ENCODE measurements at regions not wholly inside any gene's neighbourhood (a gene's known extent, or its start where the extent isn't known, plus 50 kb on each side); places are given as distances from the start of the nearest gene placed in this dataset.

DNA sequence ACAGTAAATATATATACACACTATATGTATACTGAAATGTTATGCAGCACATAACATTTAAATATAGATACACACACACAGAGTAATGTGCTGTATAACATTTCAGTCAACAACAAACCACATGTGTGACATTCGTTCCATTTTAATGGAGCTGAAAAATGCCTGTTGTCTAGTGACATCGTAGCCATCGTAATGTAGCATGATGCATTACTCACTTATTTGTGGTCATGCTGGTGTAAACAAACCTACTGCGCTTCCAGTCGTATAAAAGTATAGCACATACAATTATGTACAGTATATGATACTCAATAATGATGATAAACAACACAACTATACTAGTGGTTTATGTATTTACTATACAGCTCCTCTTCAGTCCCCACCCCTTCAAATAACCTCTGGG lies 119.0 kb upstream of the SLC38A4 start:
- H3K27me3 ChIP-seq (ENCODE audit: control insufficient read depth in 2 of 2, insufficient read depth in 2 of 2, low read length in 2 of 2), result no peaks in the 10 kb centered on the region
- H3K4me1 Mint-ChIP-seq, result peaks cover 5% of the 10 kb centered on the region
- no peak for DNase-seq
- no peaks in the 10 kb centered on the region for H3K27me3 Mint-ChIP-seq (ENCODE audit: low read depth in 3 of 3)
- no peaks in the 10 kb centered on the region for H3K4me1 ChIP-seq (ENCODE audit: control insufficient read depth in 1 of 2, insufficient read depth in 2 of 2, low read length in 2 of 2)
- no peaks in the 10 kb centered on the region for H4K20me1 ChIP-seq (ENCODE audit: insufficient read depth, low read length)
- no peaks in the 10 kb centered on the region for H3K9me3 Mint-ChIP-seq
- no peak overlapping the region for H3K9ac ChIP-seq (ENCODE audit: insufficient read depth, low read length, poor library complexity, severe bottlenecking)
- no peak overlapping the region for H2AFZ ChIP-seq (ENCODE audit: insufficient read depth, low read depth, low read length, poor library complexity, severe bottlenecking)
- H3K36me3 Mint-ChIP-seq, result no peaks in the 10 kb centered on the region
- no peak overlapping the region for H3K4me3 Mint-ChIP-seq
- no peaks in the 10 kb centered on the region for H3K9me3 ChIP-seq (replicated peaks in 1 of 2; ENCODE audit: control insufficient read depth in 1 of 2, insufficient read depth in 1 of 2, low read length in 2 of 2)
- TF ChIP-seq, protein P1, sequence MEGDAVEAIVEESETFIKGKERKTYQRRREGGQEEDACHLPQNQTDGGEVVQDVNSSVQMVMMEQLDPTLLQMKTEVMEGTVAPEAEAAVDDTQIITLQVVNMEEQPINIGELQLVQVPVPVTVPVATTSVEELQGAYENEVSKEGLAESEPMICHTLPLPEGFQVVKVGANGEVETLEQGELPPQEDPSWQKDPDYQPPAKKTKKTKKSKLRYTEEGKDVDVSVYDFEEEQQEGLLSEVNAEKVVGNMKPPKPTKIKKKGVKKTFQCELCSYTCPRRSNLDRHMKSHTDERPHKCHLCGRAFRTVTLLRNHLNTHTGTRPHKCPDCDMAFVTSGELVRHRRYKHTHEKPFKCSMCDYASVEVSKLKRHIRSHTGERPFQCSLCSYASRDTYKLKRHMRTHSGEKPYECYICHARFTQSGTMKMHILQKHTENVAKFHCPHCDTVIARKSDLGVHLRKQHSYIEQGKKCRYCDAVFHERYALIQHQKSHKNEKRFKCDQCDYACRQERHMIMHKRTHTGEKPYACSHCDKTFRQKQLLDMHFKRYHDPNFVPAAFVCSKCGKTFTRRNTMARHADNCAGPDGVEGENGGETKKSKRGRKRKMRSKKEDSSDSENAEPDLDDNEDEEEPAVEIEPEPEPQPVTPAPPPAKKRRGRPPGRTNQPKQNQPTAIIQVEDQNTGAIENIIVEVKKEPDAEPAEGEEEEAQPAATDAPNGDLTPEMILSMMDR (IDR thresholded peaks at IDR 0.05), result no peak
- no peak overlapping the region for H3K4me3 ChIP-seq (replicated peaks in 1 of 3; ENCODE audit: low read depth in 2 of 3, low read length in 3 of 3)
- H3K36me3 ChIP-seq (replicated peaks in 1 of 2; ENCODE audit: control insufficient read depth in 1 of 2, insufficient read depth in 2 of 2, low read length in 2 of 2), result no peaks in the 10 kb centered on the region
- no peak overlapping the region for H3K27ac ChIP-seq (ENCODE audit: low read depth in 1 of 2, low read length in 2 of 2)
- no CpG with 5 or more reads among the region's 5 CpGs for WGBS (ENCODE audit: insufficient coverage)
- intact Hi-C loops (cut with micrococcal nuclease), result no loop called here
- H3K27ac Mint-ChIP-seq, result no peak overlapping the region
- no peak overlapping the region for H3K4me2 ChIP-seq (replicated peaks; ENCODE audit: extremely low read depth, low read length, poor library complexity, severe bottlenecking)
- no peaks in the 10 kb centered on the region for H3K79me2 ChIP-seq (ENCODE audit: insufficient read depth, low read length)

DNA sequence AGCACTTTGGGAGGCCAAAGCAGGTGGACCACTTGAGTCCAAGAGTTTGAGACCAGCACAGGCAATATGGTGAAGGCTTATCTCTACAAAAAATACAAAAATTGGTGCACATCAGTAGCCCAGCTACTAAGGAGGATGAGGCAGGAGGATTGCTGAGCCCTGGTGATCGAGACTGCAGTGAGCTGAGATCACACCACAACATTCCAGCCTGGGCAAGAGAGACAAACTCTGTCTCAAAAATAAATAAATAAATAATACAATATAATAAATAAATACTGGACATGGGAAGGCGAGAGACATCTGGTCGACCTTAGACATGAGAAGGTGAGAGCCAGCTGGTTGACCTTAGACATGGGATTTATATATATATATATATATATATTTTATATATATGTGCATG lies 119.8 kb upstream of the SLC38A4 start:
- Histone ChIP-seq H3K9ac (ENCODE audit: insufficient read depth, low read length, poor library complexity, severe bottlenecking) (no peak overlapping the region), H3K9me3 (replicated peaks in 1 of 2; ENCODE audit: control insufficient read depth in 1 of 2, insufficient read depth in 1 of 2, low read length in 2 of 2) (no peaks in the 10 kb centered on the region), H3K4me2 (replicated peaks; ENCODE audit: extremely low read depth, low read length, poor library complexity, severe bottlenecking) (no peak overlapping the region), H3K27me3 (ENCODE audit: control insufficient read depth in 2 of 2, insufficient read depth in 2 of 2, low read length in 2 of 2) (no peaks in the 10 kb centered on the region), H2AFZ (ENCODE audit: insufficient read depth, low read depth, low read length, poor library complexity, severe bottlenecking) (no peak overlapping the region), H3K4me3 (replicated peaks in 1 of 3; ENCODE audit: low read depth in 2 of 3, low read length in 3 of 3) (no peak overlapping the region), H3K79me2 (ENCODE audit: insufficient read depth, low read length) (no peaks in the 10 kb centered on the region), H3K27ac (ENCODE audit: low read depth in 1 of 2, low read length in 2 of 2) (no peak overlapping the region), H3K36me3 (replicated peaks in 1 of 2; ENCODE audit: control insufficient read depth in 1 of 2, insufficient read depth in 2 of 2, low read length in 2 of 2) (no peaks in the 10 kb centered on the region), H4K20me1 (ENCODE audit: insufficient read depth, low read length) (no peaks in the 10 kb centered on the region), H3K4me1 (ENCODE audit: control insufficient read depth in 1 of 2, insufficient read depth in 2 of 2, low read length in 2 of 2) (no peaks in the 10 kb centered on the region)
- intact Hi-C loops (cut with micrococcal nuclease), result no loop called here
- H3K36me3 Mint-ChIP-seq, result no peaks in the 10 kb centered on the region
- H3K9me3 Mint-ChIP-seq, result no peaks in the 10 kb centered on the region
- WGBS (ENCODE audit: insufficient coverage), result no CpG with 5 or more reads among the region's 3 CpGs
- peaks cover 5% of the 10 kb centered on the region for H3K4me1 Mint-ChIP-seq
- no peak overlapping the region for H3K27ac Mint-ChIP-seq
- no peak overlapping the region for H3K4me3 Mint-ChIP-seq
- TF ChIP-seq, protein P1 (IDR thresholded peaks at IDR 0.05), result no peak
- DNase-seq, result no peak
- no peaks in the 10 kb centered on the region for H3K27me3 Mint-ChIP-seq (ENCODE audit: low read depth in 3 of 3)

Data from CD14-positive monocyte (primary cell).